ENCODE measurements at regions not wholly inside any gene's neighbourhood (a gene's known extent, or its start where the extent isn't known, plus 50 kb on each side); places are given as distances from the start of the nearest gene placed in this dataset.
"Not testable (repeated sequence)": the region's sequence is repeated elsewhere in the genome, so short reads cannot be mapped to it uniquely, and the experiment has no call there.

DNA sequence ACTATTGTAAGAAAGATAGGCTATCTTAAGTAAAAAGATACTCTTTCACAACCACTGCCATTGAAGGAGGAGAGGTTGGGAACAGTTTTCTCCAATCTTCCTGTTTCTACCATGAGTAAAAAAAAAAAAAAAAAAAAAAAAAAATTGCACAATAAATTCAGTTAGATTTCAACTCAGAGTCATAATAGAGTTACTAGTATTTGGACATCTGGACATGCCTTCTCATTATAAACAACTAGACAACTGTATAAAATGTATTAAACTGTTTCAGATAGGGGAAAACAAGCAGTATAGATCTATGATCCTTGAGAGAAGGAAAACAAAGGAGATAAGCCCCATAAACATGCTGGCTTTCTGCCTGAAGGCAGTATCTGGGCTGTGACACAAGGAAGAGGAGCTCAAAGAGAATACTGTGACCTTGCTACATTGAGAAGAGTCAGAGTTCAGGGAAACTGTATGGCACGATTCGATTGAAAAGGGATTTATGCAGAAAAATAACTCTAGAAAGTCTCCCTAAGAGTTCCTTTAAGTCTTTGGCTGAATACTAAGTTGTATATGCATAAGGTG lies 249.2 kb upstream of the POU5F2 start:
- Histone ChIP-seq H3K9me3 (ENCODE audit: severe bottlenecking) (peaks cover 2% of the 10 kb centered on the region), H3K27ac (ENCODE audit: poor library complexity, severe bottlenecking) (no peak overlapping the region), H3K4me3 (ENCODE audit: severe bottlenecking) (no peak overlapping the region), H3K36me3 (ENCODE audit: low read depth) (no peaks in the 10 kb centered on the region), H3K27me3 (ENCODE audit: insufficient read depth, poor library complexity, severe bottlenecking) (no peaks in the 10 kb centered on the region), H3K4me1 (ENCODE audit: insufficient read depth, poor library complexity, severe bottlenecking) (no peaks in the 10 kb centered on the region)
- no peak for TF ChIP-seq CTCF (IDR thresholded peaks at IDR 0.05; ENCODE audit: poor library complexity, severe bottlenecking)
- ATAC-seq (ENCODE audit: low read depth) (no peak), DNase-seq (ENCODE audit: low spot score) (no peak)

- H3K9me3 ChIP-seq (ENCODE audit: severe bottlenecking); DNase-seq (ENCODE audit: low spot score); ATAC-seq (ENCODE audit: low read depth): not testable (repeated sequence)
Measured at GRCh38 chr5:93985940-93986570, 244.7 kb upstream of the POU5F2 start.

DNA sequence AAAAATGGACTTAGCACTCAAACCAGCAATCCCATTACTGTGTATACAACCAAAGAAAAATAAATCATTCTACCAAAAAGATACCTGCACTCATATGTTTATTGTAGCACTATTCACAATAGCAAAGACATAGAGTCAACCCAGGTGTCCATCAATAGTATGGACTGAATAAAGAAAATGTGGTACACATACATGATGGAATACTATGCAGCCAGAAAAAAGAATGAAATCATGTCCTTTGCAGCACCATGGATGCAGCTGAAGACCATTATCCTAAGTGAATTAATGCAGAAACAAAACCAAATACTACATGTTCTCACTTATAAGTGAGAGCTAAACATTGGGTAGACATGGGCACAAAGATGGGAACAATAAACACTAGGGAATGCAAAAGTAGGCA lies 236.8 kb upstream of the POU5F2 start:
- Histone ChIP-seq H3K9me3 (ENCODE audit: severe bottlenecking) (no peaks in the 10 kb centered on the region), H3K27ac (ENCODE audit: poor library complexity, severe bottlenecking) (no peak overlapping the region), H3K4me1 (ENCODE audit: insufficient read depth, poor library complexity, severe bottlenecking) (no peaks in the 10 kb centered on the region), H3K4me3 (ENCODE audit: severe bottlenecking) (no peak overlapping the region), H3K36me3 (ENCODE audit: low read depth) (no peaks in the 10 kb centered on the region), H3K27me3 (ENCODE audit: insufficient read depth, poor library complexity, severe bottlenecking) (no peaks in the 10 kb centered on the region)
- DNase-seq (ENCODE audit: low spot score), result no peak
- ATAC-seq (ENCODE audit: low read depth), result no peak
- no peak for TF ChIP-seq CTCF (IDR thresholded peaks at IDR 0.05; ENCODE audit: poor library complexity, severe bottlenecking)

More at GRCh38 chr5:93985940-93986570, 244.7 kb upstream of the POU5F2 start:
- not testable (repeated sequence) for H3K27ac ChIP-seq (ENCODE audit: poor library complexity, severe bottlenecking); H3K4me1 ChIP-seq (ENCODE audit: insufficient read depth, poor library complexity, severe bottlenecking); H3K36me3 ChIP-seq (ENCODE audit: low read depth); H3K27me3 ChIP-seq (ENCODE audit: insufficient read depth, poor library complexity, severe bottlenecking); H3K4me3 ChIP-seq (ENCODE audit: severe bottlenecking)

DNA sequence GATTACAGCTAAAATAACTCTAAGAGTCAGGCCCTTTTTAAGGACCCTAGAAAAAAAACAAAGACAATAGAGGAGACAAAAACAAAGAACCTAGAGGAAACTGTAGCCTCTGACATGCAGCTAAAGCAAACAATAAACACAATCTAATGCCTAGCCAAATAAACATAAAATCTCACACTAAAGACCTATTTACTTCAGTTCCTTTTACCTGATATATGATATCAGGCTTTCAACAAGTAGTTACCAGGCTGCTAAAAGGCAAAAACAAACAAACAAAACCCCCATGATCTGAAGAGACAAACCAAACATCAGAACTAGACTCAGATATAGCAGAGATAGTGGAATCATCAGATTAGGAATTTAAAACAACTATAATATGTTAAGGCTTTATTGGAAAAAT lies 226.5 kb upstream of the POU5F2 start:
- no peak for ATAC-seq (ENCODE audit: low read depth)
- no peak overlapping the region for H3K27ac ChIP-seq (ENCODE audit: poor library complexity, severe bottlenecking)

GRCh38 chr5:93964421-93964820 lies 223.0 kb upstream of the POU5F2 start:
- H3K27ac ChIP-seq (ENCODE audit: poor library complexity, severe bottlenecking), result no peak overlapping the region
- ATAC-seq (ENCODE audit: low read depth) (no peak), DNase-seq (ENCODE audit: low spot score) (no peak)
- H3K4me1 ChIP-seq (ENCODE audit: insufficient read depth, poor library complexity, severe bottlenecking), result no peaks in the 10 kb centered on the region
- no peaks in the 10 kb centered on the region for H3K36me3 ChIP-seq (ENCODE audit: low read depth)
- H3K9me3 ChIP-seq (ENCODE audit: severe bottlenecking), result no peaks in the 10 kb centered on the region
- no peak for TF ChIP-seq CTCF (IDR thresholded peaks at IDR 0.05; ENCODE audit: poor library complexity, severe bottlenecking)
- H3K4me3 ChIP-seq (ENCODE audit: severe bottlenecking), result no peak overlapping the region
- H3K27me3 ChIP-seq (ENCODE audit: insufficient read depth, poor library complexity, severe bottlenecking), result no peaks in the 10 kb centered on the region

More for the DNA sequence above, 226.5 kb upstream of the POU5F2 start:
- Histone ChIP-seq H3K4me1 (ENCODE audit: insufficient read depth, poor library complexity, severe bottlenecking) (no peaks in the 10 kb centered on the region), H3K4me3 (ENCODE audit: severe bottlenecking) (no peak overlapping the region), H3K9me3 (ENCODE audit: severe bottlenecking) (no peaks in the 10 kb centered on the region), H3K36me3 (ENCODE audit: low read depth) (no peaks in the 10 kb centered on the region), H3K27me3 (ENCODE audit: insufficient read depth, poor library complexity, severe bottlenecking) (no peaks in the 10 kb centered on the region)
- TF ChIP-seq CTCF (IDR thresholded peaks at IDR 0.05; ENCODE audit: poor library complexity, severe bottlenecking), result no peak
- no peak for DNase-seq (ENCODE audit: low spot score)

Data from RWPE2 (cell line).